HG02759 (cell line): ENCODE measurements at regions not wholly inside any gene's neighbourhood (a gene's known extent, or its start where the extent isn't known, plus 50 kb on each side); places are given as distances from the start of the nearest gene placed in this dataset.
"Not testable (repeated sequence)": the region's sequence is repeated elsewhere in the genome, so short reads cannot be mapped to it uniquely, and the experiment has no call there.

Experiments used
- ATAC-seq: cut with Tn5 transposase; IDR thresholded peaks from one replicate; pipeline ENCODE4 v1.9.1; 2021; ENCODE audit warnings: mild to moderate bottlenecking, moderate library complexity; ENCODE audit not compliant: unreplicated experiment

DNA sequence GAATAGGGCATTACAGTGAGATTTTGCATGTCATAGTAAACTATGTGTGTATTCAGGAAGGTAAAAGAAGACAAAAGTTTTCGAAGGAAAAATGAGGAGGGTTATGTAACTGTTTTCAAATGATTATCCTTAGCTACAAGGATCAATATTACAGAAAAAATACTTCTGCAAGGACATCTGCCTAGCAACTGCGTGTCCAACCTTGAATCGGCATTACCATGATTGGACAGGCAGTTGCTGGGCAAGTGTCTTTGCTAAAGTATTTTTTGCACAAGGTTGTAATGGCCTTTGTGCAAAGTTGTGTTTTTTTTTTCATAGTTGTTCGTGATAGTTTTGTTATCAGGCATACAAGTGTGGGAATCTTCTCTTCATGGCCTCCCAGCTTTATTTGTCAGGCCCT is 136.8 kb downstream of the FASLG start:
- ATAC-seq: no peak

DNA sequence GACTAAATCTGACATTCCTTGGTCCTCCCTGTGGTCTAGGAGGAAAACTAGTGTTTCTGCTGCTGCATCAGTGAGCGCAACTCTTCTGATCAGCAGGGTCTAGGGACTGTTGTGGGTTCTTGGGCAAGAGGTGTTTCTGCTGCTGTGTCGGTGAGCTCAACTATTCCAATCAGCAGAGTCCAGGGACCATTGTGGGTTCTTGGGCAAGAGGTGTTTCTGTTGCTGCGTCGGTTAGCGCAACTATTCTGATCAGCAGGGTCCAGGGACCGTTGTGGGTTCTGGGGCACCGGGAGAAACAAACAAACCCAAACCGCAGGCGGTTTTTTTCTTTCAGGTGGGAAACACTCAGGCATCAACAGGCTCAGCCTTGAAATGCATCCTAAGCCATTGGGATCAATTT is 140.9 kb downstream of the FASLG start:
- ATAC-seq: not testable (repeated sequence)

DNA sequence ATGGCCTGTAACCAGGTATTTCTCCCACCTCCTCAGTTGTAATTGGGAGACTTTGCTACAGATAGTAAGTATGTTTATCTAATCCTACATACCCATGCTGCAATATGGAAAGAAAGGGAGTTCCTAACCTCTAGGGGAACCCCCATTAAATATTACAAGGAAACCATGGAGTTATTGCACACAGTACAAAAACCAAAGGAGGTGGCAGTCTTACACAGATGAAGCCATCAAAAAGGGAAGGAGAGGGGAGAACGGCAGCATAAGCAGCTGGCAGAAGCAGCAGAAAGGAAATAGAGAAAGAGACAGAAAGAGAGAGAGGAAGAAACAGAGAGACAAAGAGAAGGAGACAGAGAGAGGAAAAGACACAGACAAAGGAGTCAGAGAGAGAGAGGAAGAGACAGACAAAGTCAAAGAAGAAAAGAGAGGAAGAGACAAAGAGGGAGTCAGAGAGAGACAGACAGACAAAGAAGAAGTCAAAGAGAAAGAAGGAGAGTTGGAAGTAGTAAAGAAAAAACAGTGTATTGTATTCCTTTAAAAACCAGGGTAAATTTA is 142.9 kb downstream of the FASLG start:
- ATAC-seq: no peak

DNA sequence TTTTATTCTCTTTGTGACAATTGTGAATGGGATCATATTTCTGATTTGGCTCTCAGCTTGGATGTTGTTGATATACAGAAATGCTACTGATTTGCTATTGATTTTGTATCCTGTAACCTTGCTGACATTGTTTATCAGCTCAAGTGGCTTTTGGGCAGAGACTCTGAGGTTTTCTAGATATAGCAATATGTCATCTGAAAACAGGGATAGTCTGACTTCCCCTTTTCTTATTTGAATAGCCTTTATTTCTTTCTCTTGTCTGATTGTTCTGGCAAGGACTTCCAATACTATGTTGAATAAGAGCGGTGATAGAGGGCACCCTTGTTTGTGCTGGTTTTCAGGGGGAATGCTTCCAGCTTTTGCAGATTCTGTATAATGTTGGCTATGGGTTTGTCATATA is 150.8 kb downstream of the FASLG start:
- ATAC-seq: no peak

DNA sequence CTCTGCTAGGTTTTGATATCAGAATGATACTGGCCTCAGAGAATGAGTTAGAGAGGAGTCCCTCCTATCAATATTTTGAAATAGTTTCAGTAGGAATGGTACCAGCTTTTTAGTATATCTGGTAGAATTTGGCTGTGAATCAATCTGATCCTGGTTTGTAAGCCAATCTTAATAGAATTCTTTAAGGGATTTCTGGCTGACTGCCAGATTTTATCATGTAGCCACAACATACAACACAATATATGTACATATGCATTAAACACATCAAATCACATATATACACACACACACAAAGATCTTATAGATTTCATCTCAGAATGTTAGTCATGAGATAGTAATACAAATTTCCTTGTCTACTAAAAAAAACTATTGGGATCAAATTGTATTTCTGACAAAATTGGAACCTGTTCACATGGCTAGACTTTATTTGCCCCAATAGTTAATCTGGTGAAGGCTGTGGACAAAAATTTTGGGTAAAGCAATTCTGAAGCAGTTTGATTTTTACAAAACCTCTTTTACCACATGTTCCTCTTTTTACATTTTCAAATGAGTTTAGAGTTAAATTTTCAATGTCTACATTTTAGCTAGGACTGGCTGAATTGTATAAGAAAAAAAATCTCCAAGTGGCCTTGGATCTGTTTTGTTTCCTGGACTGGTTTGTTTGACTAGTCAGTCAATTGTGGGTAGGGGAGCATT is 151.7 kb downstream of the FASLG start:
- ATAC-seq: no peak

DNA sequence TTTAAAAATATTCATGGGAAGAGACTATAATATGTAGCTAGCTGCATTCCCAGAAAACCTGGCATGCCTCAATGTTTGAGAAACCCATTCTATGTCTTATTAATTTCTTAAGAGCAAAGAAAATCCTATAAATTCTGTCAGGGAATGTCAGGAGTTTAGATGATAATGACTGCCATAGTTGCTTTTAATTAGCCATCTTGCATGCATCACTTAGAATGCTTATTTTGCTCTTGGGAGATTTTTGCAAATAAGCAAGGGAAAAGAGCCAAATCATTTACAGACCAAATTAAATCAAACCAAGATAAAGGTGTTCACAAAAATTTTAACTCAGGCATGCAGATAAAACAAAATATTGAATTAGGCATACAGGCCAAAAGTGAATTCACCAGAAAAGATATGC is 152.8 kb downstream of the FASLG start:
- no peak for ATAC-seq

DNA sequence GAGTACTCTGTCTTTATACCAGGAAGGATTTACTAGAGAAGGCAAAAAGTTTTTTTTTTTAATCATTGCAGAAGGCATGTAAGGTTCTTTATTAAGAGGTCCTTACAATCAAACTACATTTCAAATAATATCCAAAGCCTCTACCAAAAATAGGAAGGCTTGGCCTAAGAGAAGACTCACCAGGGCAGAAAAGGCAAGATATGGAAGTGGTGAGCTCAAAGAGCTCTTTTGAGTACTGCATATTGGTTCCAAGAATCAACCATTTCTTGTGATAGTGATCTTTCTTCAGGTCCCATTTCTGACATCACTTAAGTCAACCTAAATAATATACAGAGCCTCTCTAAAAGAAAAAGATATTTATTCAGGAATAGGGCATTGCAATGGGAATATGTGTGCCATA is 153.2 kb downstream of the FASLG start:
- ATAC-seq: no peak

DNA sequence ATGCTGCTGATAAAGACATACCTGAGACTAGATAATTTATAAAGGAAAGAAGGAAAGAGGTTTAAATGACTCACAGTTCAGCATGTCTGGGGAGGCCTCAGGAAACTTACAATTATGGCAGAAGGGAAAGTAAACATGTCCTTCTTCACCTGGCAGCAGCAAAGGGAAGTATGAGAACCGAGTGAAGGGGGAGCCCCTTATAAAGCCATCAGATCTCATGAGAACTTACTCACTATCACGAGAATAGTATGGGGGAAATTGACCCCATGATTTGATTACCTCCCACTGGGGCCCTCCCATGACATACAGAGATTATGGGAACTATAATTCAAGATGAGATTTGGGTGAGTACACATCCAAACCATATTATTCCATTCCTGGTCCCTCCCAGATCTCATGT is 154.4 kb downstream of the FASLG start:
- ATAC-seq: no peak

DNA sequence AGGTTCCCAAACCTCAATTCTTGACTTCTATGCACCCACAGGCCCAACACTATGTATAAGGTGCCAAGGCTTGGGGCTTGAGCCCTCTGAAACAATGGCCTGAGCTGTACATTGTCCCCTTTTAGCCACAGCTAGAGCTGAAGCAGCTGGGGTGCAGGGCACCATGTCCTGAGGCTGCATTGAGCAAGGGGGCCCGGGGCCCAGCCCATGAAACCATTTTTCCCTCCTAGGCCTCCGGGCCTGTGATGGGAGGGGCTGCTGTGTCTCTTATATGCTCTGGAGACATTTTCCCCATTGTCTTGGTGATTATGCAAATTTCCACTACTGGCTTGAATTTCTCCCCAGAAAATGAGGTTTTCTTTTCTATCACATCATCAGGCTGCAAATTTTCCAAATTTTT is 155.5 kb downstream of the FASLG start:
- no peak for ATAC-seq

DNA sequence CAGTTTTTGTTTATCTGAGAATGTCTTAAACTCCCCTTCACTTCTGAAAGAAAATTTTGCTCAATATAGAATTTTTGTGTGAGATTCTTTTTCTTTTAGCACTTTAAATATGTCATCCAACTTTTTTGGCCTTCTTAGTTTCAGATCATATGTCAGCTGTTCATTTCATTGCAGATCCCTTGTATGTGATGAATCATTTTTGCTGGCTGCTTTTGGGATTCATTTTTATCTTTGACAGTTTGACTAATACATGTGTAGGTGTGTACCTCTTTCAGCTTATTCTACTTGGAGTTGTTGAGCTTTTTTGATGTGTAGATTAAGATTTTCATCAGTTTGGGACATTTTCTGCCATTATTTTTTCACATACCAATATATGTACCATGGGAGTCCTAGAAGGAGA is 156.8 kb downstream of the FASLG start:
- ATAC-seq: no peak

DNA sequence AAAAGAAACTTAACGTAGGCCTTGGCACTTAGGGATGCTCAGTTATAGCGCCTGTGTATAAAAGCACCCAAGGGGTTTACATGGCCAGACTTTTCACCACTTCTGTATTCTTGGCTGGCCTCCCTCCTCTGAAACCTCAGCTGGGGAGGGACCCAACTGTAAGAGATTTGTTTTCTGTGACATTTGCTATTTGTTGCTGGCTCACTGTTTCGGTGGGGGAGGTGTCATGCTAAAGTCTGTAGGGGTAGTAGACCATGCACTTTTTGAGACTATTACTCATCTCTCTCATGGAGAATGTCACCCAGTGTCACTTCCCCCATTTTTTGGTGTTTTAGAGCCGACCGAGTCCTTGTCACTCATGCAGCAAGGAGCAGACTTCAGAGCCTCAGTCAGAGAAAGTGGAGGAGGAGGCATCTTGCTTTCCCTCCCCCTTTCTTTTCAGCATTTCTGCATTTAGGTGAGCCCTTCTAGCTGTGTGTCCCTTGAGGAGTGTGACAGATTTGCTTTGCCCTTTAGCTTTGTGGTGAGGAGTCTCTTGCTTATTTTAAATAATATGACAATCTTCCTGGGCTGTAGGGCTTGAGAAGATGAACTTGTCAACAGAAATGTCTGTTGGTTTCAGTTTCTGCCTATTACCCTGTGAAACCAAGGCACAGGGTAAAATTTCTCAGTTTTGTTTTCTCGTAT is 160.1 kb downstream of the FASLG start:
- peak; percentile 92 for ATAC-seq

DNA sequence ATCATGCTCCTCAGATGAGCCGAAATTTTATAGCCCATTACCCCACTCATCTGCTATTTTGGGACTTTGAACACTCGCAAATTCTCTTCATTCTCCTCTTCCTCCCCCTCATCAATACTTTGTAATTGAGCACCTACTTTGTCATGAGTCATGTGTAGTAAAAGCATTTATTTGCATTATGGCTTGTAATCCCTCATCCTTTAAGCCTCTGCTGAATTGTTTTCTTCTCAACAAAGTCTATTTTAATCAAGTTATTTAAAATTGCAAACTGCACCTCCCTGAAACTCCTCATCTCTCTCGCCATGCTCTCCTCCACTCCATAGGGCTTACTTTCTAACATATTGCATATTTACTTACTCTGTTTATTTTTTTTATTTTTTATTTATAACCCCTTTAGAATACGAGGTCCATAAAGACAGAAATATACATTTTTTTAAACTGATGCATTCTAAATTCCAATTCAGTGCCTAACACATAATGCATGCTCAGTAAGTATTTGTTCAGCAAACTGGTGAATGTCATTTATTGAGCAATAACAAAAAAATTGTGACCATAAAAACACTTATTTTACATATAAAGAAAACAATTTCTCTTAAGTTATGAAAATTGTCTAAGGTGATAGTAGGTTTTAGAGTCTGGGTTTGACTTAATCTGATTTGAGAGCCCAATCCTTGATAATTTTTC is 161.7 kb downstream of the FASLG start:
- no peak for ATAC-seq

DNA sequence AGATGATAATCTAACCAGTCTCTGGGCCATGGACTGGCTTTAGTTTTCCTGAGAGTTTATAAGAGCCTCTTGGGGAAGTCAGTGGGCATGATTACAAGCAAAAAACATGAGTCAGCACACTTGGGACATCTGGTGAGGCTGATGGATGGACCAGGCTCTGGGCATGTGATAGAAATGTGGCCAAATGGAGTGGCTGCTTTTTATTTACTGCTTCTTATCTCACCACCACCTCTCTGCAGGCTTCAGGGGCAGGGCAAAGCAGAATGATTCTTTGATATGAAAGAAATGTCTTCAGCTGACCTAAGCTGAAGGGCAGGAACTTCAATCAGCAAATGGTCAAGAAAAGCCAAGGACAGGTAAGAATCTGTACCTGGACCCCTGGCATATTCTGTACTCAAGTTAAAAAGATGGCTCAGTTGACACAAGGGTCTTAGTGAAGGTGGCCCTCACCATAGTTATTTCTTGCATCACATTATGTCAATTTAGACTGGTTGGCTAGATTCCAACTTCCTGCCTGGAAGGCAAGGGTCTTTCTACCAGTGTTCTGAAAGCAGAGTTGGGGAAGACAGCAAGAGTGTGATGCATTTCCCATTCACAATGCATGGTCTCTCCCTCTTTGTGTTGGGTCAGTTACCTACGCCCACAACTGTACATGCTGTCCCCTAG is 162.8 kb downstream of the FASLG start:
- ATAC-seq: no peak

DNA sequence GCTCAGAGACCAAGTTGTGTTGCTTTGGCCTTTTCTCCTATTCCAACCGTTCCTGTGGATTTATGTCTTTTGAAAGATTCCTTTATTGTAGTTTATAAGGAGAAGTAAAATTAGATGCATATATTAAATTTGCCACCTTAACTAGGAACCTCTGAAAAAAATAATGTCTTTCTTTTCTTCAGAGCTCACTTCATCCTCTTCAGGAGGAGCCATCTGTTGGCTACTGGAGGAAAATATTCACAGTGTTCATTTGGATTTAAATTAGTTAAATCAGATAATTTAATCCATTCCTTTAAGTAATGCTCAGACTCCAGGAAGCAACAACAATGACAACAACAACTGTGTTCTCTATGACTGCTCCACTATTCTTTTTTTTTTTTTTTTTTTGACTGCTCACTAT is 164.0 kb downstream of the FASLG start:
- no peak for ATAC-seq

DNA sequence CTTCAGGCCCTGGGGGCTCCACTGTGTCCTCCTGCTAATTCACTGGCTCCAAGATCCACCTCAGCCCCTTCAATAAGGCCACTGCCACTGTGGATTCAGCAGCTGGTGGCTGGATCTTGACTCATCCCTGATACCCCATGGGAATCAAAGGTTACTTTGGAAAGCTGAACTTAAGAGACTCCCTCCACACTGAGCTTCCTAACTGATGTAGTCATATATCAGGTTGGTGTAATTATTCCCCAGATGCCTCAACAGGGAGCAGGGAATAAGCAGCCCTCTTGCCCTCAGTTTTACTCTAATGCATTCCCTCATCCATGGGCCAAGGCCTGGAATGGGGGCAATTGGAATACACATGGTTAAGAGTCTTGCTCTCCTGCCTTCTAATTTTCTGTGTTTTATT is 164.6 kb downstream of the FASLG start:
- no peak for ATAC-seq

DNA sequence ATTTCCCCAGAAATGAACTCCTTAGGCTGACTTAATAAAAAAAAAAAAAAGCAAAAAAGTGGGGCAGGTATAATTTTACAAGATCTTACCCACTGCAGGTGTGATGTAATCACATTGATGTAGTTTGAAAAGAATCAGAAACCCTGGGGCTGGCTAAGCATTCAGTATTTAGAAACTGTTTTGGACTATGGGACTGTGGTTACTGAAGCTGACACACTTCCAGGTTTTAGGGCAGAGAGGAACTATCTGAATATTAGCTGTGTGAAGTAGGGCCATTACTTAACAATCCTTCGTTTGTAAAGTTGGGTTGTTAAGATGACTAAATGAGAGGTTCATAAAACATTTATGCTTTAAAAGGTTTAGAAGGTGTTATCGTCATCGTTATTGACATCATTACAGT is 165.3 kb downstream of the FASLG start:
- ATAC-seq: no peak

DNA sequence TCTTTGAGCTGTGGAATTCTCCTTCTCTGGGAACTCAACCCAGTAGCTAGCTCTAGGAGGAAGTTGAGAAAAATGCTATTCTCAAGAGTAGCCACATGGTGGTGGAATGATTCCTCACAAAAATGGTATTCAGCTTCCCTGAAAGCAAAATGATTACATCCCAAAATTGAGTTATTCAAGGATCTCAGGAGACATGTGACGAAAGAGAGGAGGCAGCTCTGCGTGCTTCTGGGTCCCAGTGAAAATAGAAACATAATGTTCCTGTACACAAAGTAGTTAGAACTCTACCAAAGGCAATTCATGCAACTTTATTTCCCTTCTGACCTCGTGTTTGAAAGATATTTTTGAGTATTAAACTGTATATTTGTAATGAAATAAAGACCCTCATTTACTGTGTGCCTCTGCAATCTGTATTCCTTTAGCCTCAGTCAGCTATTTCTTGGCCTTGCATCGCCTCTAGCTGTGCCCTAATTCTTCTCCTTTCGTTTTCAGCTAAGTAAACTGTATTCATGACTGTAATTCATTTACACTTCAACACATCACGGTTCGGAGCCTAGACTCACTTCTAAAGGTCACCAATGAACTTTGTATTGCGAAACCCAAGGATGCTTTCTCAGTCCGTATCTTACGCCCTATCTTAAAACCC is 167.3 kb downstream of the FASLG start:
- ATAC-seq: no peak

DNA sequence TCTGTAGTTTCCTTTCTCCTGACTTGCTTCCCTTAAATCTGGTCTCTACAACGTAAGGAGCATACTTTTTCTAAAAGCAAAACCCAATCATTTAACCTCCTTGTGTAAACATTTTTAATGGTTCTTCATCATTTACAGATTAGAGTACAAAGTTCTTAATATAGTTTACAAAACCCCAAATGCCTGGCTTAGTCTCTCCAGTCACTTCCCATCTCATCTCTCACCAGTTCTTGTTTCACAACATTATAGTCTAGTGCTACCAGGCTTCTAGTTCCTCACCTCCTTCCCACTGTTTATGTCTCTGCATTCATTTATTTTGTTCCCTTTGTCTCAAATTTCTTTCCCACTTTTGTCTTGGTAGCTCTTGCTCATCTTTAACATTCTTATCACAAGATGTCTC is 168.4 kb downstream of the FASLG start:
- ATAC-seq: no peak

DNA sequence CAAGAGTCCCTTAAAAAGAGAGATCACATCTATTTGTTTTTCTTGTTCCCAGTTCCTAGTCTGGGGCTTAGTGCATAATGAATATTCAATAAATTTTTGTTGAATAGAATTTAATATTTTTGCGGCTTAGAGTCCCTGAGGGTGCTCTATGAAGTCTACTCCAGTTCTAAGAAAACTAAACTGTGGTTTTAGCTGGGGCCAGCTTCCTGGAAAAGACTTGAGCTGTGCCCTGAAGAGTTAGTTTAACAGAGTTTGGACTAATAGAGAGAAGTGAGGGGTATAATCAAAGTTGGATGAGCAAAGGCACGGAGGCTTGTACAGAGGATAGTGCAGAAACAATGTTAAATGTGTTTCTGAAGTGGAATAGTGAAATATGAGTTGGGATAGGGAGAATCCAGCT is 168.9 kb downstream of the FASLG start:
- no peak for ATAC-seq

DNA sequence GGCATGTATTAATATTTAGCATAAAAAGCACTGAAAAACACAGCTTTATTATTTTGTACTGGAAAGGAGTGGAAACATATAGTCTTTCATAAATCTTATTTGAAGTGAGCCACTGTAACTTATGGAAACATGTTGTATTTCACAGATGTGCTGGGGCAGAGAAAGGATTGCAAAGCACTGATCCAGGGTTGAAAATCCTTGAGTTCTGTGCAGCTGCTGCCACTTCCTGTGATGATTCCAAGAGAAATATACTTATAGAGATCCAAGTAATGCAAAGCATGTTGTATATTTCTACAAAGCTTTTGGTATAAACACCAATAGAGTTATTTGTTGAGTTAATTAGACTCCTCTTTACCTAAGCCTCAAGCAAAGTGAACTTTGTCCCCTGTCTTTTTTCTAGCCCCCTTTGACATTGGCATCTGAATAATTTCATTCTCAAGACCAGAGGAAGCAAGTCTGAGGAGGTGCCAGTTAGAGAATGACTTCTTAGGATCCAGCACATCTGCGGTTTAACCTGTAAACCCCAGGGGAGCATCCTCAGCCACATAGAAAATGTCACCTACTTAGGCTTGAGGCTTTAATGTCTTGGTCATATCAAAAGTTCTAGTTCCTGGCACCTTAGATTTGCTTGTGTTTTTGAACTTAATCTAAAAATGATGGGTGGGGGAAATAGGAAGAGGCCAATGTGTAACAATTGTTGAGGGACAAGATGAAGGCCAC is 173.3 kb downstream of the FASLG start:
- ATAC-seq: no peak
